GM04504 (cell line): ENCODE measurements at regions not wholly inside any gene's neighbourhood (a gene's known extent, or its start where the extent isn't known, plus 50 kb on each side); places are given as distances from the start of the nearest gene placed in this dataset.
"Not testable (repeated sequence)": the region's sequence is repeated elsewhere in the genome, so short reads cannot be mapped to it uniquely, and the experiment has no call there.

Source experiments
- DNase-seq: peaks from one replicate; pipeline ENCODE4 v3.0.0-alpha.2; 2012; ENCODE audit warnings: low read depth

DNA sequence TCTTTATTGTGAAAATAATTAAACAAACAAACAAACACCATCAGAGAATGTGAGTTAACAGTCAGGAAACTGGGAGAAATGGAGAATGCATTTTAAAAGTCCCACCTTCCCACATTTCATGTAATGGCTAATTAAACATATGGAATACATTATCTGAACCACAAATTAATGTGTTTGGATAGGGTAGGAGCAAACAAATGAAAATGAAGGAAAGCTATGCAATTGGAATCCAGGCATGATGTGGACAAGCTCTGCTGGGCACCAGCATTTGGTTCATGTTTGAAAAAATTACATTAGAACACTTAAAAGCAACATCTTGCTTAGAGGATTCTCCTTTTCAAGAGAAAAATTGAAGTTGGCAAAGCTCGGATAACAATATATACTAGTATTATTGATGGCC is 628.1 kb downstream of the LMO4 start:
- no peak for DNase-seq

DNA sequence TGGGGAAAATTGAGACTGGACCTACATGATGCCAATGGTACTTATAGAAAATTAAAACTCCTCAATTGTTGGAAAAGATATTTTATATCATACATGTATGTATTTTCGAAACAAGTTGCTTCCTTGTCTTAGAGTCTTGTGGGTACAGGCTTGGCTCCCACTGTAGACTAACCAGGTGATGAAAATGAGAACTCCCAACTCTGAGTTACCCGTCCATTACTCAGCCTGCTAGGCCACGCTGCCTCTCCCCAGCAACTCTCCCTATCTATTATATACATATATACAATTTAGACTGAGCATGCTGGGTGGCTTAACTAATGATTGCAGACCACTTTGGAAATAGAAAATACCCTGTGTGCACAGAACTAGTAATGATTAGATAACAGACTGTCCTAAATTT is 628.7 kb downstream of the LMO4 start:
- DNase-seq = no peak

GRCh38 chr1:87958201-87958600 is 629.5 kb downstream of the LMO4 start:
- no peak for DNase-seq

- no peak for DNase-seq
These were observed 630.0 kb downstream of the LMO4 start for GRCh38 chr1:87958716-87959115.

- no peak for DNase-seq
These were observed 630.6 kb downstream of the LMO4 start for GRCh38 chr1:87959236-87959635.

DNA sequence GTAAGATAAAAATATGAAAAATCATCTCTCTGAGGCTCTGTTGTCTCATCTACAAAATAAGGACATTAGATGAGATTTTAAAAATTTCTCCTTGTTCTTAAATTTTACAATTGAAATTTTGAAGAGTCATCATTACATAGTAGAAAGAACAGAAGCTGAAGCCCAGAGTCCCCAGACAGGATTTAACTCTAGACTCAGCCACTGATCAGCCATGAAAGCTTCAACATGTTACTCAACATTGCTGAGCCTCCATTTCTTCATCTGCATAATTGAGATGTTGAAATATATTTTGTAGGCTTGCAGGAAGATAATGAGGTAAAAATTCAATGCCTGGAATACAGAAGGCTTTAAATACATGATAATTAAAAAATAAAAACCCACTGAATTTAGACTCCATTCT is 633.3 kb downstream of the LMO4 start:
- no peak for DNase-seq

GRCh38 chr1:87963556-87963955 is 634.9 kb downstream of the LMO4 start:
- DNase-seq = no peak

GRCh38 chr1:87965193-87965592 is 636.5 kb downstream of the LMO4 start:
- DNase-seq = no peak

GRCh38 chr1:87968197-87968955 is 639.7 kb downstream of the LMO4 start:
- peak; percentile 32 for DNase-seq

- no peak for DNase-seq
These were observed 640.4 kb downstream of the LMO4 start for GRCh38 chr1:87969040-87969439.

GRCh38 chr1:87972811-87973210 is 644.1 kb downstream of the LMO4 start:
- DNase-seq = no peak

DNA sequence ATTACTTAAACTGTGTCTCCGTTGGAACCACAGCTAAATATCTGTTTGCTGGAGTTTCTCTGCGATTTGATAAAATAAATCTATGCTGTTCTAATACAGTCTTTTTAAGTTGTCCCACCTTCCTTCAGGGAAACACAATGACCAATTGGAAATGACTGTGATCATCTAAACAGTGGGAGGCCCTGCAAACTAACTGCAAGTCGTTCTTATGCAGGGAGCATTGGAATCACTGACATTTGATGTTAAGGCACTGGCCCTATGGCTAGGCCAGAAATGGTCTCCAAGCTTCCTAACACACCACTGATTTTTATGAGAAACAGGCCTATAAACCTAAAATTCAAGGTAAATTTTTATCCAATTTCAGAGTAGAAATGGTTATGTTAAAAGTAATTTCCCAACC is 645.2 kb downstream of the LMO4 start:
- no peak for DNase-seq

DNA sequence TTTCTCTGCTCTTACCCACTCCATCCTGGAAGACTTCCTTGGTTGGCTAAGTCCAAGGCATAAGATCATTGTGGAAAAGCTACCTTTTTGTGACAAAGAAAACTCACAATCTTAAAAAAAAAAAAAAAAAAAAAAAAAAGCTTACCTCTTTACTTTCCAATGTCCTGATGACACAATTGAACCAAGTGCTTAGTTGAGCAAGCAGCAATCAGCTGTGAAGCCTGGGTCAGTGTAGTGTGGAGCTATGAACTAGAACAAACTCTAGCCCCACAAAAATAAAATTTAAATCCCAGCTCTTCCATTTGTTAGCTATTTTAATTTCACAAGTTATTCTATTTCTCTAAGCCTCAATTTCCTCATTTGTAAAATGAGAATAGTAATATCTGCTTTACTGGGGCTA is 647.6 kb downstream of the LMO4 start:
- DNase-seq = no peak

- DNase-seq = no peak
These were observed 648.5 kb downstream of the LMO4 start for GRCh38 chr1:87977145-87977544.

DNA sequence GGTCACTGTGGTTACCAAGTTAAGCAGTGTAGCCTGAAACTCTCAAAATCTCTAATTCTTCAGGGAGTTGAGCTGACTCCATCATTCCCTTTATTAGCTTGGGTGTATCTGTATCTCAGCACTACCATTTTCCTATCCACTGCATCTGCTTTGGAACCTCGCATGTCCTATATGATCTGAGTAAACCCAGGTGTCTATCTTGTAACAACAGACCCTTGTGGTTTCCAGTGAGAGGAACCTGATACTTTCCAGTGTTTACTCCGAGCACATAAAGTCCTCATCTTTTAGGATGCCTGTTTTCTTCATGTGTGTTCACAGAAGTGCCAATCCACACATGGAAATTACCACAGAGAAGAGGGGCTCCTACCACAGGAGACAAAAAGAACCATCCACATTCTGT is 650.4 kb downstream of the LMO4 start:
- no peak for DNase-seq

- DNase-seq = no peak
These were observed 651.8 kb downstream of the LMO4 start for GRCh38 chr1:87980494-87980893.

GRCh38 chr1:87981386-87981785 is 652.7 kb downstream of the LMO4 start:
- no peak for DNase-seq

DNA sequence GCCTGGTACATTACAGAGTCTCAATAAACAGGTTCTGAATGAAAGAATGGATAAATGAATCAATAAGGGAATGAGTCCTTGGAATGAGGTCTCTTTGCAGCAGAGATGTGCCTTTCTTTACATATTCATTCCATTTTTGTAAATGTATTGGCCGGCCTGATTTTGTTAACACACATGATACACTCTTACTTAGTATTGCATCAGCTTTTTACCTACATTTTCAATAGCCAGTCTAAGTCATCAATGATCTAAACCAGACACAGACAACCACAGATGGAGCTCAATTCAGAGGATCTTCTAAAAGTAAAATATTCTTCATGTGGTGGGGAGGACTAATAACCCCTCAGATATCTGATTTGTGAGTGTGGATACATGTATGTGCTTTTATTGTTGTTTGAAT is 653.1 kb downstream of the LMO4 start:
- DNase-seq = no peak

GRCh38 chr1:87983841-87984240 is 655.2 kb downstream of the LMO4 start:
- no peak for DNase-seq

- DNase-seq = no peak
These were observed 656.4 kb downstream of the LMO4 start for GRCh38 chr1:87985071-87985470.

DNA sequence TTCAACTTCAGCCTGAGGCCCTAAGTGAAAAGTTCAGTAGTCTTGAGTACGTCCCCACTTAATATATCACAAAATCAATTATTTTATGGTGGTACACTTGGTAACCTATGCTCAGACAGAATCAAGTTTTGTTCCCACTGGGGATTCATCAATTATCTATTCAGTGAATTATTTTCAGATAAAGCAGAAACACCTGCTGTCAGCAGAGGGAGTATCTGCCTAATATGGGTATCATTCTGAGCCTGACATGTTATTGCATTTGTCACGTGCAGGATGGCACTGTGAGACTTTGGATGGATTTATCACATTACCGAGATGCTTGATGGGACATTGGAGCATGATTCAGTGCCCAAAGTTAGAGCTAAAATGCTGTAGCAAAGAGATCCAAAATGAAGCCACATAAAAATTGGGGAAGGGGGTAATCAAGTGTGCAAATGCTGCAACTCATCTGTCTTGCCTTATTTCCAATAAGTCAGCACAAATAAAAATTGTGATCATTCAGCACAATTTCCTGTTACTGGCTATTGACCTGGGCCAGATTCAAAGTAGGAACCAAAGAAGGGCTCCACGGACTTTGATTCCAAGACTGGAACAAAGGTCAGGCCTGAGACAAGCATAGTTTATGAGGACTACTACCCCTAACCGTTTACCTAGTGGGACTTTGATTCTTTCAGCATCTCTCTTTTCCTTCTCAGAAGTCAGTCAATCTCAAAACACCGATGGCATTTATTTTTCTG is 657.6 kb downstream of the LMO4 start:
- no peak for DNase-seq

GRCh38 chr1:87989346-87989745 is 660.7 kb downstream of the LMO4 start:
- DNase-seq = no peak

DNA sequence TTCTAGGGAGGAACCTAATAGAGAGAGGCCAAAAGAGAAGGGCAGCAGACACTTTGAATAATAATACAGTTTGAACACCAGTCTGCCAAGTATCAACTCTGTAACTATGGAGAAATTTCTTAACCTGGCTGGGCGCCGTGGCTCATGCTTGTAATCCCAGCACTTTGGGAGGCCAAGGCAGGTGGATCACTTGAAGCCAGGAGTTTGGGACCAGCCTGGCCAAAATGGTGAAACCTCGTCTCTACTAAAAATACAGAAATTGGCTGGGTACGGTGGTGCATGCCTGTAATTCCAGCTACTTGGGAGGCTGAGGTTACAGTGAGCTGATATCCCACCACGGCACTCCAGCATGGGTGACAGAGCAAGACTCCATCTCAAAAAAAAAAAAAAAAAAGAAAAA is 663.9 kb downstream of the LMO4 start:
- DNase-seq = not testable (repeated sequence)

DNA sequence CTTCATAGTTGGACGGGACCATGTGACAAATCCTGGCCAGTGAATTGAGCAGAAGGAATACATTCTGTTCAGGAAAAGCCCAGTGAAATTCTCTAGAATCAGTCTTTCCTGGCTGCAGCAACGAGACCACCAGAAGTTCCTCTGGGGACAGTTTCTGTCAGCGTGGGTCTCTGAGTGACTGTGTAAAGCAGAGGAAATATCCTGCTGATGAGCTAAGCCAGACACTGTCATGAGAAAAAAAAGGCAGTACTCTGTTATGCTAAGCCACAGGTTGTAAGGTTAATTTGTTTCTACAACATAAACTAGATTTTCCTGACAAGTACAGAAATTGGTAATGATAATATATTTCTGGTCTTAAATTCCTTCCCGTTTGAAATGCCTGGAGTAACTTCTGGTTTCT is 664.4 kb downstream of the LMO4 start:
- no peak for DNase-seq
